ENCODE measurements at regions not wholly inside any gene's neighbourhood (a gene's known extent, or its start where the extent isn't known, plus 50 kb on each side); places are given as distances from the start of the nearest gene placed in this dataset.
"Not testable (repeated sequence)": the region's sequence is repeated elsewhere in the genome, so short reads cannot be mapped to it uniquely, and the experiment has no call there.

DNA sequence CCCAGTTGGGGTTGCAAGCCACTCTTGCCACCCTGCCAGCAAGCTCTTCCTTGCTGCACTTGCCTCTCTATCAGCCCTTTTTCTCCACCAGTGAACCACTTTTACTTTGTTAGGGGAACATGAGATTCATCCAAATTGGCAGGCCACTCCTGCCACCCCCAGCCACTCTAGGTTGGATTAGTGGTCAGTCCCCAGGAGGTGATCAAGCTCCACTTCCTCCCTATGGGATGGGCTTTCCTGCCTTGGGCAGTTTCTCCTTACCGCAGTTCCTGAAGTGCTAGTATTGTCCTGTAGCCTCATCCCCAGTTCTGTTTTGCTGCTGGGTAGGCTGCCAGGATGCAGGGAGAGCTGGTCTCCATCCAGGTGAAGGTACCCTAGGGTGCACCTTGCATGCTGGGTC, 104.5 kb downstream of the ALG10 start:
- DNase-seq: no peak
- H2BK15ac ChIP-seq (ENCODE audit: low read depth, low read length): no peak overlapping the region
- Mint-ChIP-seq H3K36me3 (ENCODE audit: insufficient read depth in 1 of 3, low read depth in 3 of 3) (peaks cover 14 to 20% (median 15%) of the 10 kb centered on the region in 3 experiments), H3K4me1 (no peaks in the 10 kb centered on the region), H3K9me3 (peaks cover 82 to 91% of the 10 kb centered on the region in 2 experiments), H3K4me3 (no peak overlapping the region), H3K27me3 (ENCODE audit: low read depth) (peaks cover 1% of the 10 kb centered on the region), H3K27ac (no peak overlapping the region)
- H3T11ph ChIP-seq (ENCODE audit: low read length): no peak overlapping the region
- no peaks in the 10 kb centered on the region for H4K20me1 ChIP-seq (ENCODE audit: control insufficient read depth, insufficient read depth, insufficient read length)
- H3K27ac ChIP-seq (ENCODE audit: insufficient read length, low read depth, low read length): no peak overlapping the region
- no peak overlapping the region for H3K23ac ChIP-seq (ENCODE audit: insufficient read length, low read depth, low read length)
- no peak overlapping the region for H3K4ac ChIP-seq (ENCODE audit: low read depth, low read length)
- no peak overlapping the region for H3K9ac ChIP-seq (ENCODE audit: extremely low read depth, insufficient read length, low read length)
- no peaks in the 10 kb centered on the region for H3K4me1 ChIP-seq (ENCODE audit: insufficient read depth, low read length)
- no peak overlapping the region for H2AFZ ChIP-seq (ENCODE audit: low read length)
- H3K79me2 ChIP-seq (ENCODE audit: insufficient read depth, low read length): no peaks in the 10 kb centered on the region
- no peak overlapping the region for H3K4me2 ChIP-seq (ENCODE audit: insufficient read depth, insufficient read length, low read length)
- H2BK12ac ChIP-seq (ENCODE audit: insufficient read length, low read depth, low read length): no peak overlapping the region
- no peak overlapping the region for H3K56ac ChIP-seq (ENCODE audit: insufficient read length, low read depth, low read length)
- no peaks in the 10 kb centered on the region for H3K27me3 ChIP-seq (ENCODE audit: insufficient read depth, low read length)
- TF ChIP-seq, protein P1, sequence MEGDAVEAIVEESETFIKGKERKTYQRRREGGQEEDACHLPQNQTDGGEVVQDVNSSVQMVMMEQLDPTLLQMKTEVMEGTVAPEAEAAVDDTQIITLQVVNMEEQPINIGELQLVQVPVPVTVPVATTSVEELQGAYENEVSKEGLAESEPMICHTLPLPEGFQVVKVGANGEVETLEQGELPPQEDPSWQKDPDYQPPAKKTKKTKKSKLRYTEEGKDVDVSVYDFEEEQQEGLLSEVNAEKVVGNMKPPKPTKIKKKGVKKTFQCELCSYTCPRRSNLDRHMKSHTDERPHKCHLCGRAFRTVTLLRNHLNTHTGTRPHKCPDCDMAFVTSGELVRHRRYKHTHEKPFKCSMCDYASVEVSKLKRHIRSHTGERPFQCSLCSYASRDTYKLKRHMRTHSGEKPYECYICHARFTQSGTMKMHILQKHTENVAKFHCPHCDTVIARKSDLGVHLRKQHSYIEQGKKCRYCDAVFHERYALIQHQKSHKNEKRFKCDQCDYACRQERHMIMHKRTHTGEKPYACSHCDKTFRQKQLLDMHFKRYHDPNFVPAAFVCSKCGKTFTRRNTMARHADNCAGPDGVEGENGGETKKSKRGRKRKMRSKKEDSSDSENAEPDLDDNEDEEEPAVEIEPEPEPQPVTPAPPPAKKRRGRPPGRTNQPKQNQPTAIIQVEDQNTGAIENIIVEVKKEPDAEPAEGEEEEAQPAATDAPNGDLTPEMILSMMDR (conservative IDR thresholded peaks at IDR 0.05): no peak
- no peaks in the 10 kb centered on the region for H3K79me1 ChIP-seq (ENCODE audit: insufficient read depth, low read depth, low read length, poor library complexity, severe bottlenecking)
- H2AK5ac ChIP-seq (ENCODE audit: insufficient read length, low read length): no peak overlapping the region
- H4K8ac ChIP-seq (replicated peaks; ENCODE audit: insufficient read length, low read depth, low read length): no peak overlapping the region
- H3K18ac ChIP-seq (ENCODE audit: insufficient read length, low read depth, low read length): no peak overlapping the region
- H4K5ac ChIP-seq (ENCODE audit: insufficient read length, low read depth, low read length): no peak overlapping the region
- WGBS (ENCODE audit: extremely low coverage, insufficient read length, low lambda C conversion rate): no CpG with 5 or more reads among the region's 1 CpG
- no peak overlapping the region for H3K14ac ChIP-seq (ENCODE audit: insufficient read depth, low read length)
- H4K91ac ChIP-seq (ENCODE audit: insufficient read length, low read depth, low read length): no peak overlapping the region
- no peak overlapping the region for H2BK5ac ChIP-seq (ENCODE audit: insufficient read length, low read length)
- peaks cover 23% of the 10 kb centered on the region for H3K9me3 ChIP-seq (ENCODE audit: control insufficient read depth, low read depth, low read length)
- no peak overlapping the region for H2BK20ac ChIP-seq (ENCODE audit: low read depth, low read length, poor library complexity, severe bottlenecking)
- H3K23me2 ChIP-seq (ENCODE audit: insufficient read length, low read depth, low read length, poor library complexity, severe bottlenecking): no peaks in the 10 kb centered on the region
- H2BK120ac ChIP-seq (ENCODE audit: low read depth, low read length, poor library complexity, severe bottlenecking): no peak overlapping the region

DNA sequence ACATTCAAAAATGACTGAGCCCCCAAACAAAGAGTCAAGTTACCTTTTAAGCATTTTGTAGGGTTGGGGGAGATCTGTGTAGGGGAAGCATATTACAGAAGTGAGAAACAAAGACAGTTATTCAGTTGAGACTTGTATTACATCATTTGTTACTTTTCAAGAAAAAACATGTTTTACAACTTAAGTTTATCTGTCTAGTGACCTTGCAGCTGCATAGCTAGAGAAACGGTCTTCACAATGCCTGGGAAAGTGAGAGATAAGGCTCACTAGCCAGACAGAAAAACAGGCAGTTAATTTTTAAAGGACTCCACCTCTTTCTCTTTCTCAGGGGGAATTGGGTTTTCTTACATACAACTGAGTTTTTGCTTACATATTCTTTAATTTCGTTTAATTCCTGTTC, 105.1 kb downstream of the ALG10 start:
- H4K8ac ChIP-seq (replicated peaks; ENCODE audit: insufficient read length, low read depth, low read length); DNase-seq; H2BK120ac ChIP-seq (ENCODE audit: low read depth, low read length, poor library complexity, severe bottlenecking); H3K27ac Mint-ChIP-seq; H3K23me2 ChIP-seq (ENCODE audit: insufficient read length, low read depth, low read length, poor library complexity, severe bottlenecking); H3K27me3 Mint-ChIP-seq (ENCODE audit: low read depth); H2BK12ac ChIP-seq (ENCODE audit: insufficient read length, low read depth, low read length); H3K18ac ChIP-seq (ENCODE audit: insufficient read length, low read depth, low read length); H3K4me3 Mint-ChIP-seq; H2BK15ac ChIP-seq (ENCODE audit: low read depth, low read length); H3K27me3 ChIP-seq (ENCODE audit: insufficient read depth, low read length); H3K9ac ChIP-seq (ENCODE audit: extremely low read depth, insufficient read length, low read length); H4K5ac ChIP-seq (ENCODE audit: insufficient read length, low read depth, low read length); H3K79me2 ChIP-seq (ENCODE audit: insufficient read depth, low read length); H3K14ac ChIP-seq (ENCODE audit: insufficient read depth, low read length); H3K27ac ChIP-seq (ENCODE audit: insufficient read length, low read depth, low read length); H4K91ac ChIP-seq (ENCODE audit: insufficient read length, low read depth, low read length); H2BK20ac ChIP-seq (ENCODE audit: low read depth, low read length, poor library complexity, severe bottlenecking); H2AK5ac ChIP-seq (ENCODE audit: insufficient read length, low read length); H3T11ph ChIP-seq (ENCODE audit: low read length); H3K4me1 Mint-ChIP-seq; H2AFZ ChIP-seq (ENCODE audit: low read length); H3K4me1 ChIP-seq (ENCODE audit: insufficient read depth, low read length); H3K4ac ChIP-seq (ENCODE audit: low read depth, low read length); H4K20me1 ChIP-seq (ENCODE audit: control insufficient read depth, insufficient read depth, insufficient read length); H3K56ac ChIP-seq (ENCODE audit: insufficient read length, low read depth, low read length); H3K4me2 ChIP-seq (ENCODE audit: insufficient read depth, insufficient read length, low read length); H3K79me1 ChIP-seq (ENCODE audit: insufficient read depth, low read depth, low read length, poor library complexity, severe bottlenecking); H3K23ac ChIP-seq (ENCODE audit: insufficient read length, low read depth, low read length); H2BK5ac ChIP-seq (ENCODE audit: insufficient read length, low read length): not testable (repeated sequence)
- H3K9me3 ChIP-seq (ENCODE audit: control insufficient read depth, low read depth, low read length): peaks cover 17% of the 10 kb centered on the region
- Mint-ChIP-seq H3K9me3 (peaks cover 81 to 89% of the 10 kb centered on the region in 2 experiments), H3K36me3 (ENCODE audit: insufficient read depth in 1 of 3, low read depth in 3 of 3) (peaks cover 14 to 20% (median 15%) of the 10 kb centered on the region in 3 experiments)
- no CpG with 5 or more reads among the region's 2 CpGs for WGBS (ENCODE audit: extremely low coverage, insufficient read length, low lambda C conversion rate)

Measured in H9 (cell line).